ENCODE measurements at regions not wholly inside any gene's neighbourhood (a gene's known extent, or its start where the extent isn't known, plus 50 kb on each side); places are given as distances from the start of the nearest gene placed in this dataset.

DNA sequence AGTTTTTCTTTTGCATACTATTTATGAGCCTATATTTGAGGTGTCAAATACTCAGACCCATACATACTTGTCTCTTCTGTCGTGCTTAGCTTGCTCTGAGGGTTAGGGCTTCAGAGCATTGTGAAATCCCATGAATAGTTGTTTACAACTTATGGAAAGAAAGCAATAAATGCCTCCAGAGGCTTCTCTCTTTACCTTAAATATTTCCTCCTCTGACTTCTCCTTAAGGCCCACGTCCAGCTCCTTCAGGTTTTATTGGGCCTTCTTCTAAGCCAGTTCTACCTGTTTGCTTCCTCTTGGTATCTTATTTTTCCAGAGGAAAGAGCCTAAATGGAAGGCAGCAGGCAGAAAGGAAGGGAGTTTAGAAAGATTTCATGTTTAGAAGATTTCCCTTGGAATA lies 218.6 kb downstream of the SPTSSA start:
- no peaks in the 10 kb centered on the region for H3K9me3 Mint-ChIP-seq
- H3K4me3 Mint-ChIP-seq: no peak overlapping the region
- no peak overlapping the region for H3K27ac ChIP-seq (ENCODE audit: low read depth, low read length)
- H3K4me1 Mint-ChIP-seq: no peaks in the 10 kb centered on the region
- no peaks in the 10 kb centered on the region for H3K9me3 ChIP-seq (ENCODE audit: low read length)
- no peak overlapping the region for H3K27ac Mint-ChIP-seq
- peaks cover 2 to 19% of the 10 kb centered on the region in 2 donors for H3K27me3 Mint-ChIP-seq
- ChIA-PET POLR2A (no interaction called here), CTCF (no interaction called here)
- no peak for DNase-seq
- no peaks in the 10 kb centered on the region for H3K36me3 ChIP-seq (ENCODE audit: insufficient read depth, low read length)
- H3K4me1 ChIP-seq (ENCODE audit: insufficient read depth, low read length): no peaks in the 10 kb centered on the region
- no peaks in the 10 kb centered on the region for H3K36me3 Mint-ChIP-seq
- no peaks in the 10 kb centered on the region for H3K27me3 ChIP-seq (ENCODE audit: insufficient read depth, low read length, poor library complexity, severe bottlenecking)
- no peak overlapping the region for H3K4me3 ChIP-seq (ENCODE audit: low read length)

DNA sequence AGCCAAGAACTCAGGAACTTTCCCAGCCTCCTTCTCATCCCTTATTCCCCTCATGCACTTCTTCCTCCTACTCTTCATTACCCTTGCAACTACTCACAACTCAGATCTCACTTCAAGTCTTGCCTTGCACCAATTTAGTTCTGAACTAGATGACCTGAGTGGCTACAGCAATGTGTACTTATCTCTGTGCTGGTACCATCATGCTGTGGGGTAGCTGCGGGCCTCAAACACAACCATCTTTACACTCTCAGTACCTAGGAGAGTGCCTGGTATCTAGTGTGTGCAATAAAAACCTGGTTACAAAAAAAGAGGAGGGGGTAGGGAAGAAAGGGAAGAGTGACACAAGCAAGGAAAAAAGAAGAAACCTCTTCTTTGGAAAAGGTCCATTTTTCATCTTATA lies 219.0 kb downstream of the SPTSSA start:
- no peak overlapping the region for H3K27ac ChIP-seq (ENCODE audit: low read depth, low read length)
- H3K9me3 ChIP-seq (ENCODE audit: low read length): no peaks in the 10 kb centered on the region
- no peak for DNase-seq
- Mint-ChIP-seq H3K27me3 (peaks cover 2 to 22% of the 10 kb centered on the region in 2 donors), H3K4me1 (no peaks in the 10 kb centered on the region), H3K9me3 (no peaks in the 10 kb centered on the region), H3K36me3 (no peaks in the 10 kb centered on the region), H3K27ac (no peak overlapping the region), H3K4me3 (no peak overlapping the region)
- H3K36me3 ChIP-seq (ENCODE audit: insufficient read depth, low read length): no peaks in the 10 kb centered on the region
- ChIA-PET CTCF (no interaction called here), POLR2A (no interaction called here)
- no peaks in the 10 kb centered on the region for H3K27me3 ChIP-seq (ENCODE audit: insufficient read depth, low read length, poor library complexity, severe bottlenecking)
- no peaks in the 10 kb centered on the region for H3K4me1 ChIP-seq (ENCODE audit: insufficient read depth, low read length)
- no peak overlapping the region for H3K4me3 ChIP-seq (ENCODE audit: low read length)

DNA sequence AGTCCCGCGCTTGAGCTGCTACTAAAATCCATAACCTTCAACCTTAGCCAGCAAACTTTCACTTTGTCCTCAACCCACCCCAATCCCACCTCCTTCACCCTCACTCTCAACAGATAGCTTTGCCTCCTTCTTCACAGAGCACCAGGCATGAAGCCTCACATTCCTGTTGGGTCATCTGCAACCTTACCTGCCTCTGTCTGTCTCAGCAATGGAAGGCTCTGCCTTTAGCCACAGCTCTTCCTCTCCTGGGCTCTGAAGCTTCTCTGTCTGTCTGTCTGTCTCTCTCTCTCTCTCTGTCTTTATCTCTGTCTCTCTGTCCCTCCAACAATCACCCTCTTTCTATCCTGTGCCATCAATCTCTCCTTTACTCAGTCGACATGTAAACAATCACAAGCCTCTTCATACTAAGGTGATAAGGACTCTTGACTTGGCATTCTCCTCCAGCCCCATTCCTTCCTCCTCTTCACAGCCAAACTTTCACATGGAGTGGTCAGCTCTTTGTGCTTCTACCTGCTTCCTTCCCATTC lies 220.8 kb downstream of the SPTSSA start:
- Mint-ChIP-seq H3K4me1 (no peaks in the 10 kb centered on the region), H3K36me3 (no peaks in the 10 kb centered on the region), H3K4me3 (peak overlapping the region in 1 of 7 donors; percentile 51), H3K9me3 (no peaks in the 10 kb centered on the region), H3K27me3 (peaks cover 4 to 22% of the 10 kb centered on the region in 2 donors), H3K27ac (no peak overlapping the region)
- ChIA-PET POLR2A (no interaction called here), CTCF (interaction anchor here (0.6 to 1.5 kb wide), 2 partner anchors 19 to 20 kb away, joined by 3 read pairs; no protein-coding TSS in a partner anchor)
- no peak overlapping the region for H3K4me3 ChIP-seq (ENCODE audit: low read length)
- H3K9me3 ChIP-seq (ENCODE audit: low read length): no peaks in the 10 kb centered on the region
- no peak overlapping the region for H3K27ac ChIP-seq (ENCODE audit: low read depth, low read length)
- H3K4me1 ChIP-seq (ENCODE audit: insufficient read depth, low read length): no peaks in the 10 kb centered on the region
- no peaks in the 10 kb centered on the region for H3K36me3 ChIP-seq (ENCODE audit: insufficient read depth, low read length)
- DNase-seq: no peak
- no peaks in the 10 kb centered on the region for H3K27me3 ChIP-seq (ENCODE audit: insufficient read depth, low read length, poor library complexity, severe bottlenecking)

DNA sequence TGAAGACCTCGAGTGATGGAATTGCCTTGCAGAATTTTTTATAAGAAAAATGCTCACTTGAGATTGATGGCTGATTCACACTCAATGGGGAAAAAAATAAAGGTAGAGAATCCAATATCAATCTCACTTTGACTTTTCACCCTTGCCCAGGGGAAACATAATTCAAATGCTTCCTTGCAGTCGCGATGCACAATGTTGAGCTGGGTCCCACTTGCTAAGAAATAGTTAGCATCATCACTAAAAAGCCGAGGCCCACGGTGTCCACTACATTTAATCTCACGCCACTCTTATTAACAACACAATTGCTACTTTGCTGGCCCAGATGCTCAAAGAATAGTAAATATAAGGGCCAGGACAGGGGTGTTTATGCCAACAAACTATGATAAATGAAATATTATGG lies 223.4 kb downstream of the SPTSSA start:
- Mint-ChIP-seq H3K4me1 (no peaks in the 10 kb centered on the region), H3K36me3 (no peaks in the 10 kb centered on the region), H3K4me3 (no peak overlapping the region), H3K9me3 (no peaks in the 10 kb centered on the region), H3K27ac (no peak overlapping the region), H3K27me3 (peaks cover 2 to 16% of the 10 kb centered on the region in 2 donors)
- H3K4me3 ChIP-seq (ENCODE audit: low read length): no peak overlapping the region
- no peaks in the 10 kb centered on the region for H3K4me1 ChIP-seq (ENCODE audit: insufficient read depth, low read length)
- no peaks in the 10 kb centered on the region for H3K9me3 ChIP-seq (ENCODE audit: low read length)
- H3K27ac ChIP-seq (ENCODE audit: low read depth, low read length): no peak overlapping the region
- no peak for DNase-seq
- ChIA-PET CTCF (no interaction called here), POLR2A (no interaction called here)
- no peaks in the 10 kb centered on the region for H3K27me3 ChIP-seq (ENCODE audit: insufficient read depth, low read length, poor library complexity, severe bottlenecking)
- no peaks in the 10 kb centered on the region for H3K36me3 ChIP-seq (ENCODE audit: insufficient read depth, low read length)

DNA sequence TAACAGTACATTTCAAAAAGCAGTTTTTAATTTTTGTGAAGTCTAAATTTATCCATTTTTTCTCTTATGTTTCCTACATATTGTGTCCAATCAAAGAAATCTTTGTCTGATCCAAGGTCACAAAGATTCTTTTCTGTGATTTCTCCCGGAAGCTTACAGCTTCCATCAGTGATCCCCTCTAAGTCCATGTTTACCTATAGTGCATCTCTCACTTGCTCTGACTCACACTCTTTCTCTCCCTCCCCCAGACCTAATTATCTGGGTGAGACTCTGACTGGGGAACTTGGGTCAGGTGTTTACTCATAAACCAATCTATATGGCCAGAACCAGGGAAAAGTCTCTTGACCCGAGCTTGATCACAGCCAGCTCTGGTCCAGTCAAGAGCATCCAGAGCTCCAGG lies 224.4 kb downstream of the SPTSSA start:
- Histone ChIP-seq H3K36me3 (ENCODE audit: insufficient read depth, low read length) (no peaks in the 10 kb centered on the region), H3K4me1 (ENCODE audit: insufficient read depth, low read length) (no peaks in the 10 kb centered on the region), H3K4me3 (ENCODE audit: low read length) (no peak overlapping the region), H3K27me3 (ENCODE audit: insufficient read depth, low read length, poor library complexity, severe bottlenecking) (no peaks in the 10 kb centered on the region), H3K27ac (ENCODE audit: low read depth, low read length) (no peak overlapping the region), H3K9me3 (ENCODE audit: low read length) (no peaks in the 10 kb centered on the region)
- Mint-ChIP-seq H3K27me3 (peaks cover 2 to 16% of the 10 kb centered on the region in 2 donors), H3K36me3 (no peaks in the 10 kb centered on the region), H3K27ac (no peak overlapping the region), H3K4me3 (no peak overlapping the region), H3K9me3 (no peaks in the 10 kb centered on the region), H3K4me1 (no peaks in the 10 kb centered on the region)
- DNase-seq: no peak
- ChIA-PET CTCF (no interaction called here), POLR2A (no interaction called here)

DNA sequence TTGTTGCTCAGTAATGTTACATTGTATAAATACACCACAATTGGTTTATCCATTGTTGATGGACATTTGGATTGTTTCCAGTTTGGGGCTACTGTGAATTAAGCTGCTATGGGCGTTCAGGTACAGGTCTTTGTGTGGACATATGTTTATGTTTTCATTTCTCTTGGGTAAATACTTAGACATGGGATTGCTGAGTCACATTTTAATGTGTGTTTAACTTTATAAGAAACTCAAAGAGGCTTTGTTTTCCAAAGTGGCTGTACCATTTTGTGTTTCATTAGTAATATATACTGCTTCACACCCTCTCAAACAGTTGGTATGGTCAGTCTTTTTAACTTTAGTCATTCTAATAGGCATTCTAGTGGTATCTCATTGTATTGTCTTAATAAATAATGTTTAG lies 225.0 kb downstream of the SPTSSA start:
- Histone ChIP-seq H3K4me1 (ENCODE audit: insufficient read depth, low read length) (no peaks in the 10 kb centered on the region), H3K36me3 (ENCODE audit: insufficient read depth, low read length) (no peaks in the 10 kb centered on the region), H3K27me3 (ENCODE audit: insufficient read depth, low read length, poor library complexity, severe bottlenecking) (no peaks in the 10 kb centered on the region), H3K9me3 (ENCODE audit: low read length) (no peaks in the 10 kb centered on the region), H3K27ac (ENCODE audit: low read depth, low read length) (no peak overlapping the region), H3K4me3 (ENCODE audit: low read length) (no peak overlapping the region)
- Mint-ChIP-seq H3K36me3 (no peaks in the 10 kb centered on the region), H3K4me1 (no peaks in the 10 kb centered on the region), H3K27ac (peak overlapping the region in 1 of 8 donors; percentile 1), H3K9me3 (no peaks in the 10 kb centered on the region), H3K27me3 (peaks cover 2 to 16% of the 10 kb centered on the region in 2 donors), H3K4me3 (no peak overlapping the region)
- ChIA-PET POLR2A (no interaction called here), CTCF (no interaction called here)
- no peak for DNase-seq

DNA sequence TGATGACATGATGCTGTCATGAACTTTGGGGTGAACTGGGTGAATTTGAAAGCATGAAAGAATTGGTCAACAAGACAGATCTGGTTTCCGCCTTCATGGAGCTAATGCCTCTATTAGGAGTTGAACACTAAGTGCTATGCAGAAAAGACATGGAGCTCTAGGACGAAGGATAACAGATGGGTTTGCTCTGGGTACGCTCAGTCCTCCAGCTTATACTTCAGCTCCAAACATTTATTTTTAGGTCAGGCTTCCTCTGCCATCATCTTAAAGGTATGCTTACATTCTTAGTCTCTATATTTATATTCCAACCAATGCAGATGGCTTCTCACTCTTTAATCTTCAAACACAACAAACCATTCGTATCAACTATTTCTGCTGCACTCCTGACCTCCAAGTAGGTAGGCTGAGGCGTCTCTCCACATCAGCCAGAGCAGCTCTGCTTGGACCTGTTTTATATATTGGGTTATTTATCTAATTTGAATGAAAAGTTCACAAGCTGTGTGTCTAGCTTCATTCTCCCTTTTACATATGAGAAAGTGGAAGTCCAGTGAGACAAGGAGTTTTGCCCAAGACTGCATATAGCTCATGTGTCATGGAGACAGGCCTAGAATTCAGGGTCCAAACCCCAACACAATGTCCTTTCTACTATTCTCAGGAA lies 226.3 kb downstream of the SPTSSA start:
- H3K4me3 ChIP-seq (ENCODE audit: low read length): no peak overlapping the region
- POLR2A ChIA-PET: no interaction called here

DNA sequence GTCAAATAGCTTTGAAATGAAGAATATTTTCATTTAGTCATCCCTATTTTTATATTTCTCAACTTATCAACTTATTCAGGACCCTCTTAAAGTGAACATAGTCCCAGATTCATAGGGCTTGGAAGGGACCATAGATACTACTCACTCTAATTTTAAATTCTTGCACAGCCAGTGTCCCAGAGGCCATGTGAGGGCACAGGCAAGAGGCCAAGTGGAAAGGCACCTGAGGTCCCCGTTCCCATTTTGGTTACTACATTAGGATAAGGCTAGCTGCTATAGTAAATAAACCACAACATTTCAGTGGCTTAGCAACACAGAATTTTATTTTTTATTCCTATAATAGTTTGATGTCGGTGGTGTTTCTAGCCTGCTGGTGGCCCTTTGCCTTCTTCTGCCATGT lies 227.8 kb downstream of the SPTSSA start:
- CTCF ChIA-PET: no interaction called here

More for the DNA sequence above, 226.3 kb downstream of the SPTSSA start:
- H3K4me3 Mint-ChIP-seq: no peak overlapping the region
- DNase-seq: no peak
- H3K4me1 Mint-ChIP-seq: no peaks in the 10 kb centered on the region
- no peak overlapping the region for H3K27ac Mint-ChIP-seq
- peaks cover 2 to 11% of the 10 kb centered on the region in 2 donors for H3K27me3 Mint-ChIP-seq
- no peaks in the 10 kb centered on the region for H3K36me3 ChIP-seq (ENCODE audit: insufficient read depth, low read length)
- CTCF ChIA-PET: no interaction called here
- no peaks in the 10 kb centered on the region for H3K36me3 Mint-ChIP-seq
- H3K4me1 ChIP-seq (ENCODE audit: insufficient read depth, low read length): no peaks in the 10 kb centered on the region
- H3K27ac ChIP-seq (ENCODE audit: low read depth, low read length): no peak overlapping the region
- H3K9me3 ChIP-seq (ENCODE audit: low read length): no peaks in the 10 kb centered on the region
- no peaks in the 10 kb centered on the region for H3K27me3 ChIP-seq (ENCODE audit: insufficient read depth, low read length, poor library complexity, severe bottlenecking)
- H3K9me3 Mint-ChIP-seq: peaks cover 0 to under 1% (median 0%) of the 10 kb centered on the region in 5 donors

More for the DNA sequence above, 227.8 kb downstream of the SPTSSA start:
- DNase-seq: no peak
- POLR2A ChIA-PET: no interaction called here
- Mint-ChIP-seq H3K4me1 (no peaks in the 10 kb centered on the region), H3K27me3 (peaks cover 2 to 5% of the 10 kb centered on the region in 2 donors), H3K4me3 (no peak overlapping the region), H3K27ac (no peak overlapping the region), H3K9me3 (peaks cover 0 to 2% (median 0%) of the 10 kb centered on the region in 5 donors), H3K36me3 (no peaks in the 10 kb centered on the region)
- Histone ChIP-seq H3K27ac (ENCODE audit: low read depth, low read length) (no peak overlapping the region), H3K9me3 (ENCODE audit: low read length) (no peaks in the 10 kb centered on the region), H3K4me3 (ENCODE audit: low read length) (no peak overlapping the region), H3K36me3 (ENCODE audit: insufficient read depth, low read length) (no peaks in the 10 kb centered on the region), H3K27me3 (ENCODE audit: insufficient read depth, low read length, poor library complexity, severe bottlenecking) (no peaks in the 10 kb centered on the region), H3K4me1 (ENCODE audit: insufficient read depth, low read length) (no peaks in the 10 kb centered on the region)

Data from CD8-positive, alpha-beta memory T cell (primary cell).